GM12878 (cell line): ENCODE measurements at regions not wholly inside any gene's neighbourhood (a gene's known extent, or its start where the extent isn't known, plus 50 kb on each side); places are given as distances from the start of the nearest gene placed in this dataset.

Experiments
- ATAC-seq: fragments of 200-7000 bp; cut with Tn5 transposase; 3 replicates; pipeline ENCODE4 v1.9.1; 2020; ENCODE audit warnings: mild to moderate bottlenecking, moderate library complexity
- BruUV-seq: library from RNA; stranded (reverse); fragments of 400-500 nt; replicated peaks from 2 replicates; lab custom pipeline; 2021; lab: Mats Ljungman, UMichigan
- CTCF ChIA-PET: fragments of 300-600 bp; sonication (Branson Sonifier 250); formaldehyde crosslinking; extraction: SDS; loops from one replicate; lab custom pipeline; 2021; ENCODE audit warnings: inconsistent platforms; lab: Yijun Ruan, JAX
- POLR2A ChIA-PET: fragments of 350-600 bp; formaldehyde crosslinking; extraction: SDS; loops from one replicate; lab custom pipeline; 2021; ENCODE audit warnings: inconsistent platforms; lab: Charles Lee
- RAD21 ChIA-PET: fragments of 300-600 bp; sonication (Branson Sonifier 250); formaldehyde crosslinking; loops from one replicate; lab custom pipeline; 2023; ENCODE audit warnings: antibody characterized with exemption; ENCODE audit not compliant: unreplicated experiment; lab: Charles Lee
- SMC1A ChIA-PET: fragments of 300-600 bp; sonication (Branson Sonifier 250); formaldehyde crosslinking; loops from one replicate; lab custom pipeline; 2023; ENCODE audit not compliant: unreplicated experiment, uncharacterized antibody; lab: Charles Lee
- DNase-seq: peaks from one replicate; pipeline ENCODE4 v3.0.0-alpha.2; 2011; ENCODE audit warnings: low read depth, low spot score
- FAIRE-seq: peaks from 3 replicates; lab custom pipeline; 2011; peaks lifted over from hg19 to GRCh38; lab: Jason Lieb, UNC
- H2AFZ ChIP-seq: 2 replicates; pipeline ENCODE4 v1.6.0; 2011; ENCODE audit warnings: low read depth, low read length, control low read depth; ENCODE audit not compliant: control insufficient read depth
- H3K27ac ChIP-seq: 2 replicates; pipeline ENCODE4 v1.5.1; 2011; ENCODE audit warnings: control low read depth; ENCODE audit not compliant: control insufficient read depth, insufficient read depth
- H3K27me3 ChIP-seq, 2 experiments: replicated peaks in 1 of 2; 2 replicates each; pipeline versions ENCODE4 v1.6.0 to v1.6.1; 2011; ENCODE audit warnings: low read length in 1 of 2; ENCODE audit not compliant: control insufficient read depth in 2 of 2, insufficient read depth in 2 of 2
- H3K36me3 ChIP-seq, 2 experiments: 2 replicates each; pipeline ENCODE4 v1.5.1; 2011; ENCODE audit warnings: low read length in 1 of 2; ENCODE audit not compliant: control insufficient read depth in 2 of 2, insufficient read depth in 2 of 2
- H3K4me1 ChIP-seq: 2 replicates; pipeline ENCODE4 v1.6.1; 2011; ENCODE audit warnings: mild to moderate bottlenecking, low read length, moderate library complexity, mixed read lengths; ENCODE audit not compliant: control insufficient read depth, insufficient read depth
- H3K4me2 ChIP-seq: 2 replicates; pipeline ENCODE4 v1.6.0; 2011; ENCODE audit warnings: control low read depth; ENCODE audit not compliant: control insufficient read depth, insufficient read depth
- H3K4me3 ChIP-seq: fragments of 200-600 bp; sonication (generic); 2 replicates; pipeline ENCODE4 v1.5.1; 2016
- H3K79me2 ChIP-seq: 2 replicates; pipeline ENCODE4 v1.6.0; 2011; ENCODE audit warnings: low read length; ENCODE audit not compliant: control insufficient read depth, insufficient read depth
- H3K9ac ChIP-seq: 2 replicates; pipeline ENCODE4 v1.8.0; 2011; ENCODE audit warnings: low read length, control low read depth, mixed read lengths; ENCODE audit not compliant: control insufficient read depth, insufficient read depth
- H3K9me3 ChIP-seq: replicated peaks from 3 replicates; pipeline ENCODE4 v1.5.1; 2011; ENCODE audit warnings: mild to moderate bottlenecking, low read length; ENCODE audit not compliant: control insufficient read depth, insufficient read depth
- H4K20me1 ChIP-seq: 2 replicates; pipeline ENCODE4 v1.6.0; 2011; ENCODE audit not compliant: control insufficient read depth, insufficient read depth
- BACH1 ChIP-seq: fragments of 450-650 bp; IDR thresholded peaks from 2 replicates; pipeline ENCODE4 v1.6.1; 2017; ENCODE audit warnings: mild to moderate bottlenecking, borderline replicate concordance
- DPF2 ChIP-seq: fragments of 450-650 bp; IDR thresholded peaks from 2 replicates; pipeline ENCODE4 v1.6.1; 2017; ENCODE audit warnings: mild to moderate bottlenecking
- IKZF1 ChIP-seq: fragments of 450-650 bp; conservative IDR thresholded peaks from 2 replicates; pipeline ENCODE4 v1.6.1; 2017; ENCODE audit warnings: antibody characterized with exemption, mild to moderate bottlenecking
- NFIC ChIP-seq: IDR thresholded peaks from 2 replicates; pipeline ENCODE4 v1.6.1; 2012; ENCODE audit warnings: low read depth, mild to moderate bottlenecking, inconsistent platforms, low read length, moderate library complexity
- SIX5 ChIP-seq: IDR thresholded peaks from 2 replicates; pipeline ENCODE4 v1.6.1; 2011; ENCODE audit warnings: mild to moderate bottlenecking, low read depth, low read length, moderate library complexity; ENCODE audit not compliant: severe bottlenecking
- SMC3 ChIP-seq: IDR thresholded peaks from 2 replicates; pipeline ENCODE4 v1.6.1; 2011; ENCODE audit warnings: low read length, improper control_type of control experiment, borderline replicate concordance
- STAT3 ChIP-seq: IDR thresholded peaks from 2 replicates; pipeline ENCODE4 v1.6.1; 2011; ENCODE audit warnings: low read depth, low read length, improper control_type of control experiment
- ZNF217 ChIP-seq: fragments of 450-650 bp; IDR thresholded peaks from 2 replicates; pipeline ENCODE4 v1.6.1; 2017; ENCODE audit warnings: antibody characterized with exemption, mild to moderate bottlenecking
- ZNF384 ChIP-seq: IDR thresholded peaks from 2 replicates; pipeline ENCODE4 v1.6.1; 2012; ENCODE audit warnings: low read depth, mild to moderate bottlenecking, low read length, improper control_type of control experiment, borderline replicate concordance
- WGBS: methylation state at CpG from one replicate; pipeline ENCODE4 v1.1.6; 2016; ENCODE audit warnings: low lambda C conversion rate; ENCODE audit not compliant: insufficient replicate concordance, insufficient coverage; ENCODE audit errors: missing lambda C conversion rate; 5-methylcytosine and 5-hydroxymethylcytosine counted together
- in situ Hi-C: fragments of 300-500 bp; cut with MboI; formaldehyde crosslinking; loops from 9 replicates; pipeline ENCODE4 v1.14.3; 2018; ENCODE audit warnings: mixed read lengths
- intact Hi-C: fragments of 100-400 bp; cut with micrococcal nuclease; formaldehyde crosslinking; loops from one replicate; pipeline ENCODE4 v1.14.2; 2022; ENCODE audit not compliant: unreplicated experiment
- TF ChIP-seq, protein P1 (sequence below): IDR thresholded peaks from 2 replicates; pipeline ENCODE4 v1.6.1; 2012; ENCODE audit warnings: low read depth, low read length, improper control_type of control experiment
- TF ChIP-seq, protein P2 (sequence below): IDR thresholded peaks from 2 replicates; pipeline ENCODE4 v1.6.1; 2012; ENCODE audit warnings: low read depth, low read length, improper control_type of control experiment
- TF ChIP-seq, protein P3 (sequence below): fragments of 150-350 bp; IDR thresholded peaks from 2 replicates; pipeline ENCODE4 v1.6.1; 2016; ENCODE audit warnings: low read depth, low read length
- TF ChIP-seq, protein P4 (sequence below): fragments of 450-650 bp; formaldehyde crosslinking; IDR thresholded peaks from 2 replicates; pipeline ENCODE4 v1.4.0; 2022; ENCODE audit warnings: mild to moderate bottlenecking, moderate library complexity
- TF ChIP-seq, protein P5 (sequence below): fragments of 450-650 bp; IDR thresholded peaks from 2 replicates; pipeline ENCODE4 v1.6.1; 2018; ENCODE audit warnings: borderline replicate concordance, mild to moderate bottlenecking; ENCODE audit not compliant: partially characterized antibody

DNA sequence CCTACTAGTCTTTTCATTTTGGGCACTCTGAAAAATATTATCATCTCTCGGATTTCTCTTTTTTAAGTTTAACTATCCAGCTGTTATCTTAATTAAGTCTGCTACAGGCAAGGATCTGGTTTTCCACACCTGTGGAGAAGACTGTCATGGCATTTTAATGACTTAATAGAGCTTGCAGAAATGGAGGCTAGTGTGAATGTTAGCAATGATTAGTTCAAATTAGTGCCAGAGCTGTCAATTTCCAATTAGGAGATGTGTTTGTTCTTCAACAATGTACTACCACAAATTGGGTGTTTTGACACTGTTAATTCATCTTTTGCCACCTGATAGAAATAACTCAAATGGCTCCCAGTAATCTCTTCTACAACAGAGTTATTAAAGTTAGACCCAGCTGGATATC is 2023.0 kb upstream of the CDH9 start:
- SMC1A ChIA-PET, result no interaction called here
- no peak overlapping the region for H2AFZ ChIP-seq
- no peaks in the 10 kb centered on the region for H3K79me2 ChIP-seq
- POLR2A ChIA-PET, result no interaction called here
- DNase-seq, result no peak
- 0% methylated on average over 1 of the region's 1 CpG for WGBS
- in situ Hi-C loops (no loop called here), intact Hi-C loops (no loop called here)
- H3K4me2 ChIP-seq, result no peak overlapping the region
- H3K4me3 ChIP-seq, result no peak overlapping the region
- RAD21 ChIA-PET, result no interaction called here
- H3K9me3 ChIP-seq, result no peaks in the 10 kb centered on the region
- H3K27me3 ChIP-seq, result no peaks in the 10 kb centered on the region
- no peaks in the 10 kb centered on the region for H3K36me3 ChIP-seq
- no peaks in the 10 kb centered on the region for H3K4me1 ChIP-seq
- no TSS peak for BruUV-seq
- H3K27ac ChIP-seq, result no peak overlapping the region
- FAIRE-seq, result no peak
- no peak for ATAC-seq
- CTCF ChIA-PET, result no interaction called here
- H4K20me1 ChIP-seq, result no peaks in the 10 kb centered on the region
- H3K9ac ChIP-seq, result no peak overlapping the region
- TF ChIP-seq SIX5 (no peak), IKZF1 (no peak), ZNF384 (no peak), BACH1 (no peak), DPF2 (no peak), SMC3 (no peak), NFIC (no peak), ZNF217 (no peak), STAT3 (no peak)
- TF ChIP-seq, protein P1, sequence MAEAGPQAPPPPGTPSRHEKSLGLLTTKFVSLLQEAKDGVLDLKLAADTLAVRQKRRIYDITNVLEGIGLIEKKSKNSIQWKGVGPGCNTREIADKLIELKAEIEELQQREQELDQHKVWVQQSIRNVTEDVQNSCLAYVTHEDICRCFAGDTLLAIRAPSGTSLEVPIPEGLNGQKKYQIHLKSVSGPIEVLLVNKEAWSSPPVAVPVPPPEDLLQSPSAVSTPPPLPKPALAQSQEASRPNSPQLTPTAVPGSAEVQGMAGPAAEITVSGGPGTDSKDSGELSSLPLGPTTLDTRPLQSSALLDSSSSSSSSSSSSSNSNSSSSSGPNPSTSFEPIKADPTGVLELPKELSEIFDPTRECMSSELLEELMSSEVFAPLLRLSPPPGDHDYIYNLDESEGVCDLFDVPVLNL, result no peak
- TF ChIP-seq, protein P2, sequence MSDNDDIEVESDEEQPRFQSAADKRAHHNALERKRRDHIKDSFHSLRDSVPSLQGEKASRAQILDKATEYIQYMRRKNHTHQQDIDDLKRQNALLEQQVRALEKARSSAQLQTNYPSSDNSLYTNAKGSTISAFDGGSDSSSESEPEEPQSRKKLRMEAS, result no peak
- TF ChIP-seq, protein P3, sequence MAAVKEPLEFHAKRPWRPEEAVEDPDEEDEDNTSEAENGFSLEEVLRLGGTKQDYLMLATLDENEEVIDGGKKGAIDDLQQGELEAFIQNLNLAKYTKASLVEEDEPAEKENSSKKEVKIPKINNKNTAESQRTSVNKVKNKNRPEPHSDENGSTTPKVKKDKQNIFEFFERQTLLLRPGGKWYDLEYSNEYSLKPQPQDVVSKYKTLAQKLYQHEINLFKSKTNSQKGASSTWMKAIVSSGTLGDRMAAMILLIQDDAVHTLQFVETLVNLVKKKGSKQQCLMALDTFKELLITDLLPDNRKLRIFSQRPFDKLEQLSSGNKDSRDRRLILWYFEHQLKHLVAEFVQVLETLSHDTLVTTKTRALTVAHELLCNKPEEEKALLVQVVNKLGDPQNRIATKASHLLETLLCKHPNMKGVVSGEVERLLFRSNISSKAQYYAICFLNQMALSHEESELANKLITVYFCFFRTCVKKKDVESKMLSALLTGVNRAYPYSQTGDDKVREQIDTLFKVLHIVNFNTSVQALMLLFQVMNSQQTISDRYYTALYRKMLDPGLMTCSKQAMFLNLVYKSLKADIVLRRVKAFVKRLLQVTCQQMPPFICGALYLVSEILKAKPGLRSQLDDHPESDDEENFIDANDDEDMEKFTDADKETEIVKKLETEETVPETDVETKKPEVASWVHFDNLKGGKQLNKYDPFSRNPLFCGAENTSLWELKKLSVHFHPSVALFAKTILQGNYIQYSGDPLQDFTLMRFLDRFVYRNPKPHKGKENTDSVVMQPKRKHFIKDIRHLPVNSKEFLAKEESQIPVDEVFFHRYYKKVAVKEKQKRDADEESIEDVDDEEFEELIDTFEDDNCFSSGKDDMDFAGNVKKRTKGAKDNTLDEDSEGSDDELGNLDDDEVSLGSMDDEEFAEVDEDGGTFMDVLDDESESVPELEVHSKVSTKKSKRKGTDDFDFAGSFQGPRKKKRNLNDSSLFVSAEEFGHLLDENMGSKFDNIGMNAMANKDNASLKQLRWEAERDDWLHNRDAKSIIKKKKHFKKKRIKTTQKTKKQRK, result no peak
- TF ChIP-seq, protein P4, sequence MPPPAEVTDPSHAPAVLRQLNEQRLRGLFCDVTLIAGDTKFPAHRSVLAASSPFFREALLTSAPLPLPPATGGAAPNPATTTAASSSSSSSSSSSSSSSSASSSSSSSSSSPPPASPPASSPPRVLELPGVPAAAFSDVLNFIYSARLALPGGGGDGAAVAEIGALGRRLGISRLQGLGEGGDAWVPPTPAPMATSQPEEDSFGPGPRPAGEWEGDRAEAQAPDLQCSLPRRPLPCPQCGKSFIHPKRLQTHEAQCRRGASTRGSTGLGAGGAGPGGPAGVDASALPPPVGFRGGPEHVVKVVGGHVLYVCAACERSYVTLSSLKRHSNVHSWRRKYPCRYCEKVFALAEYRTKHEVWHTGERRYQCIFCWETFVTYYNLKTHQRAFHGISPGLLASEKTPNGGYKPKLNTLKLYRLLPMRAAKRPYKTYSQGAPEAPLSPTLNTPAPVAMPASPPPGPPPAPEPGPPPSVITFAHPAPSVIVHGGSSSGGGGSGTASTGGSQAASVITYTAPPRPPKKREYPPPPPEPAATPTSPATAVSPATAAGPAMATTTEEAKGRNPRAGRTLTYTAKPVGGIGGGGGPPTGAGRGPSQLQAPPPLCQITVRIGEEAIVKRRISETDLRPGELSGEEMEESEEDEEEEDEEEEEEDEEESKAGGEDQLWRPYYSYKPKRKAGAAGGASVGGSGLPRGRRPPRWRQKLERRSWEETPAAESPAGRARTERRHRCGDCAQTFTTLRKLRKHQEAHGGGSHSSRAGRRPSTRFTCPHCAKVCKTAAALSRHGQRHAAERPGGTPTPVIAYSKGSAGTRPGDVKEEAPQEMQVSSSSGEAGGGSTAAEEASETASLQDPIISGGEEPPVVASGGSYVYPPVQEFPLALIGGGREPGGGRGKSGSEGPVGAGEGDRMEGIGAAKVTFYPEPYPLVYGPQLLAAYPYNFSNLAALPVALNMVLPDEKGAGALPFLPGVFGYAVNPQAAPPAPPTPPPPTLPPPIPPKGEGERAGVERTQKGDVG (CRISPR knock-in tag), result no peak
- TF ChIP-seq, protein P5, sequence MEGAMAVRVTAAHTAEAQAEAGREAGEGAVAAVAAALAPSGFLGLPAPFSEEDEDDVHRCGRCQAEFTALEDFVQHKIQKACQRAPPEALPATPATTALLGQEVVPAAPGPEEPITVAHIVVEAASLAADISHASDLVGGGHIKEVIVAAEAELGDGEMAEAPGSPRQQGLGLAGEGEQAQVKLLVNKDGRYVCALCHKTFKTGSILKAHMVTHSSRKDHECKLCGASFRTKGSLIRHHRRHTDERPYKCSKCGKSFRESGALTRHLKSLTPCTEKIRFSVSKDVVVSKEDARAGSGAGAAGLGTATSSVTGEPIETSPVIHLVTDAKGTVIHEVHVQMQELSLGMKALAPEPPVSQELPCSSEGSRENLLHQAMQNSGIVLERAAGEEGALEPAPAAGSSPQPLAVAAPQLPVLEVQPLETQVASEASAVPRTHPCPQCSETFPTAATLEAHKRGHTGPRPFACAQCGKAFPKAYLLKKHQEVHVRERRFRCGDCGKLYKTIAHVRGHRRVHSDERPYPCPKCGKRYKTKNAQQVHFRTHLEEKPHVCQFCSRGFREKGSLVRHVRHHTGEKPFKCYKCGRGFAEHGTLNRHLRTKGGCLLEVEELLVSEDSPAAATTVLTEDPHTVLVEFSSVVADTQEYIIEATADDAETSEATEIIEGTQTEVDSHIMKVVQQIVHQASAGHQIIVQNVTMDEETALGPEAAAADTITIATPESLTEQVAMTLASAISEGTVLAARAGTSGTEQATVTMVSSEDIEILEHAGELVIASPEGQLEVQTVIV, result no peak
